RCC 7860 (cell line): ENCODE measurements at regions not wholly inside any gene's neighbourhood (a gene's known extent, or its start where the extent isn't known, plus 50 kb on each side); places are given as distances from the start of the nearest gene placed in this dataset.
A peak's percentile ranks its signal among the peaks of the same experiment; 100 is the strongest.
"Not testable (repeated sequence)": the region's sequence is repeated elsewhere in the genome, so short reads cannot be mapped to it uniquely, and the experiment has no call there.

Experiments
- DNase-seq: peaks from one replicate; pipeline ENCODE4 v3.0.0-alpha.2; 2015; ENCODE audit warnings: low spot score
- FAIRE-seq: peaks from 2 replicates; lab custom pipeline; 2012; peaks lifted over from hg19 to GRCh38; lab: Jason Lieb, UNC

DNA sequence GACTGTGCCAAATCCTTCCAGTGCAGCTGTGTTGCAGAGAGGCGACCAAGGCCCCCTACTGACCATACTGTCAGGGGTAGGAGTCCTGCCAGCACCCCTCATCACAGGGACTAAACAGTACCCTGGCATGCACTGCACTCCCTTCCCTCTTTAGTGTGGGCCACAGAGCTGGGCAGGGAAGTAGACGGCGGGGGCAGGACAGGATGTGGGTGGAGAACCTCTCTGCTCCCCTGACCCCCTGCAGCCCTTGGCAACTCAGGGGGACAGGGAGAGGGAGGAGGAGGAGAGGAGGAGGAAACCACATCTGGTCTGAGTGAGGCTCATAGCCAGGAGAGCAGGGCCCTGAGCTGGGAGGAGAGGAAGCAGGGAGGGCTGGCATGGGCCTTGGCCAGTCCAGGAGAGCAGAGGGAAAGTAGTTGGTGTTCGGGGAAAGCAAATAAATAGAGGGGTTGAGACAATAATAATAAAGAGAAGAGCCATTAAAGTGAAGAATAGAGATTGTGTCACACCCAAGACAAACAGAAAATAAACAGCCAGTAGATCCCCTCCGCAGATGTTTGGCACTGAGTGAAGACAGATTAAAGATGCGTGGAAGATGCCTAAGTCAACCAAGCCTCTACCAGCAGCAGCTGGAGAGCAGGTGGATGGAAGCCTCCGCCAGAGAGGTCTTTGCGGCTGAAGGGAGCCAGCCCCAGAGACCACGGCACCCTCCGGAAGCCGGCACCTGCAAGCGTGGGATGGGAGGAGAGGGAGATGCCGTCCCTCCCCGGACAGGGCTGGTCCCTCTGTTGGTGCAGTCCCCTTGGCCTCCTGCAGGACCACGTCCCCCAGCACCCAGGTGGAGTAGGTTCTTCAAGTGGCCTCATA lies 61.5 kb downstream of the RPUSD4 start:
- DNase-seq (no peak), FAIRE-seq (no peak)

DNA sequence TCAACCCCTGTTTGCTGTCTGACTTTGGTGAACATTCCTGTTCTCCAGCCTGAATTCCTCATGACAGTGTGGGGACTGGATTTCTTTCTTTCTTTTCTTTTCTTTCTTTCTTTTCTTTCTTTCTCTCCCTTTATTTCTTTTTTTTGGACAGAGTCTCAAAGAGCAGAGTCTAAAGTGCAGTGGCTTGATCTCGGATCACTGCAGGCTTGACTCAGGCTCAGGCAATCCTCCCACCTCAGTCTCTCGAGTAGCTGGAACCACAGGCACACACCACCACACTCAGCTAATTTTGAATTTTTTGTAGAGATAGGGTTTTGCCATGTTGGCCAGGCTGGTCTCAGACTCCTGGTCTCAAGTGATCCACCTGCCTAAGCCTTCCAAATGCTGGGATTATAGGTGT lies 63.1 kb downstream of the RPUSD4 start:
- DNase-seq (no peak), FAIRE-seq (no peak)

DNA sequence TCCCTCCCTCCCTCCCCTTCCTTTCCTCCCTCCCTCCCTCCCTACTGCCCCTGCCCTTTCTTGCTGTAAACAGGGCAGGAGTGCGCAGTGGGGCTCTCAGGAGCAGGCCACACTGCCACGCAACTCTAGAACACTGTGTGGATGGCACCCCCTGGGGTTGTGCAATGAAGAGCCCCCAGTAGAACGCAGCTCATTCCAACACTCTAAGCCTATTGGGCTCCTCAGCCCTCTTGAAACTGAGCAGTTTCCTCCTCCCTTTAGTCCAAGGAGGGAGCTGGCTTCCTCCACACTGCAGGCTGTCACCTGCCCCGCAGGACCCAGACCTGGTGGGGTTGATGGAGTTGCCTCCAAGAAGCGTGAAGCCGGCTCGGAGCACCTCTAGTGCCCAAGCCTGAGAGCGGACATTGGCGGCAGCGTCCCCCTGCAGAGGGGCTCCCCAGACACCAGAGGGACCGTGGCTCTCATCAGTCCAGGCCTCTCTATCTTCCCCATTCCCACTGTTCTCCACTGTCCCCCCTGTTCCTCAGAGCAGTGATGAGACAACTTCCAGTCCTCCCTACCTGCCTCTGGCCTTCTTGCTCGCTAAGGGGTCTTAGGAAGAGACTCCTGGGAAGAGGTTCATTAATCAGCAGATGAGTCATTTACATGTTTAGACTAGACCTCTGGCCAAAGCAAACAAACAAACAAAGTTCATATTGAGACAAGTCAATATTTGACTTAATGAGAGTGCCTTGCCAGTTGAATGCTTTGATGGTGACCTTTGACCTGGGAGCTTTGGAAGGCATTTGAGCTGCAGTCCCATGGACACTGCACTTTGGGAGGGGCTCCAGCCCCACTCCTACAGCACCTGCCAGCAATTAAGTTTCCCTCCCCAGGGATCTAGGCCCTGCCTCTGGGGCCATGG lies 64.0 kb downstream of the RPUSD4 start:
- FAIRE-seq = no peak
- no peak for DNase-seq

DNA sequence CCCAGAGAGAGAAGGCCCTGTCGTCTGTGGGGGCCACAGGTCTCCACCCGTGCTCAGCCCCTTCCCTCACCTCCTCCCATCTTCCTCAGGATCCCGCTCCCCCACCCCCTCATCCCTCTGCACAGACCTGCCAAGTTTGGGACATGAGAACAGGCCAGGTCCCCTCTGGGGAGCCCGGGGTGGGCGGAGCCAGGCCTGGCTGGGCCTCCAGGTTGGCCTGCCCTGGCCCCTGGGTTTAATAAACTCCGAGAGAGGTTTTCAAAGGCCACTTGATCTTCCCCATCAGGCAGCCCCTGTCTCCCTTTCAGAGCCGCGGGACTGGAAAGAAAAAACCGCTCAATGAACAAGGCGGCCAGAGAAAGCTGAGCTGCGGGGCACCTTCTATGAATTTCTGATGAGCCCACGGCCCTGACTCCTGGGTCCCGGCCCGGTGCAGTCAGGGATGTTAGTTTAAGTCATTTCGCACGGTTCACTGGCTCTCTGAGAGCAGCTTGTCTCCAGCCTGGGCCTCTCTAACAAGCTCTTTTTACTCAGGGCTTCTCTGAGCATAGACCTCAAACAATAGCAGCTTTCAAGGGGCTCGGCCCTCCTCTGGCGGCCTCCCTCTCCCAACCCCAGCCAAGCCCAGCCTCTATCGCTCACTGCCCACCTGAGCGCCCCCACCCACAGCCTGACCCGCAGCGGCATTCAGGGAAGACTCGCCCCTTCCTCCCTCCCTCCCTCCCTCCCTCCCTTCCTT lies 64.8 kb downstream of the RPUSD4 start:
- DNase-seq (peak; percentile 17), FAIRE-seq (peak; percentile 33)

DNA sequence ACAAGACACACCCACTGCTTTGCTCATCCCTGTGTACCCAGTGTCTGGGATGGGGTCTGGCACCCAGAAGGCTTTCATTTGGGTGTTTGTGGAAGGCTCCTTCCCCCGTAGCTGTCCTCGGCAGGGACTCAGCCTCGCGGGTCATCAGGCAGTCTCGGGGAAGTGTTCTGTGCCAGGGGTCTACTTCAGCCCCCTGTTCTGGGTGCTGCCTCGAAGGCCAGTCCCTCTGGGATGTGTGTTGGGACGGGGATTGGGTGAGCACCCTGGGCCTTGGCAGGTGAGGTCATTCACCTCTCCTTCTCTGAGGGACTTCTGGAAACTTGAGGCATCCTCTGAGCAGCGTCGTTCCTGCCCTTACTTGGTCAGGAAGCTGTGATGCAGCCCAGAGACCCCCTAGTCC lies 65.5 kb downstream of the RPUSD4 start:
- no peak for FAIRE-seq
- no peak for DNase-seq

DNA sequence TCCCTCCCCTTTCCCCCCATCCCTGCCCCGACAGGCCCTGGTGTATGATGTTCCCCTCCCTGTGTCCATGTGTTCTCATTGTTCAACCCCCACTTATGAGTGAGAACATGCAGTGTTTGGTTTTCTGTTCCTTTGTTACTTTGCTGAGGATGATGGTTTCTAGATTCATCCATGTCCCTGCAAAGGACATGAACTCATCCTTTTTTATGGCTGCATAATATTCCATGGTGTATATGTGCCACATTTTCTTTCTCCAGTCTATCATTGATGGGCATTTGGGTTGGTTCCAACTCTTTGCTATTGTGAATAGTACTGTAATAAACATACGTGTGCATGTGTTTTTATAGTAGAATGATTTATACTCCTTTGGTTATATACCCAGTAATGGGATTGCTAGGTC lies 68.0 kb downstream of the RPUSD4 start:
- FAIRE-seq, DNase-seq: not testable (repeated sequence)

DNA sequence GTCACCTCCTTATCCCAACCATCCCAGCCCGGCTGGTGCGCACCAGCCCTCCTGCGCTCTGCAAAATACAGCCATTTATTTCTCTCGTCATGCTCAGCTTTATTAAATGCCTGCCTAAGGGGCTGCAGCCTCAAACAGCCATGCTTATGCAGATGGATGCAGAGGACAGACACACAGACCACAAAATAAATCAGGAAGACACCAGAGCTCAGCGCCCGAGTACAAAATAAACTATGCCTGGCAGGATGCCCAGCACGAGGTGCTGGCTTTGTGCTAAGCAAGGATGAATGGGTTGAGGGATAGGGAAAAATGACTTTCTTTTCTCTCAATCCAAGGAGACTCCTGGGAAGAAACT lies 70.5 kb downstream of the RPUSD4 start:
- FAIRE-seq = peak; percentile 15
- DNase-seq = no peak

DNA sequence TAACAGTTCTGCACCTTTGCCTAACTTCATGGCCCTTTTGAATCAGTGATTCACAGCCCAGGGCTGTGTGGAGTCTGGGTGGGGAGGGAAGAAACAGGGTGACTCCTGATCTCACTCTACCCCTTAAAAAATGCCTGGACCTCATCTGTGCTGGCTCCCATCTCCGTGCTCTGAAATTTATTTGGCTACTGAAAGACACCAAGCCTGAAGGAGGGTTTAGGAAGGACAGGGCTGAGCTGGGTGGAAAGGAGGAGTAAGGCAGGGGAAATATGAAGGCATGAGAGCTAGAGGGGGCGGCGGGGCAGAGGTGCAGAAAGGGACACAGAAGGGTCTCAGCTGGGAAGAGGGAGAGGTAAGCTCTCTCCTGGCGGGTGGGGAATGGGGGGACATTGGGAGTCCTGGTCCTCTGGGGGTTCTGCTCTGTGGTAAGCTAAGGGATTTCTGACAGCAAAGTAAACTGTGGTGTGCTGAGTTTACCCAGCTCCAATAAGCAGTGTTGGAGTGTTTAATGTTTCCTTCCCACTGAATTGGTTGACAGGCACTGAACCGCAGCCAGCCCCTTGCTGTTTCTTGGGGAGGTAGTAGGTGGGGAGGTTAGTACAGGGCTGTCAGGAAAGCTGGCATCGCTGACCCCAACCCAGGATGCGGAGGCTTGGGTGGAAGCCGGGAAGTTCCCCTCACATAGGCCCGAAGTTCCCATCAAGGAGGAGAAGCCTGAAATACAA lies 71.1 kb downstream of the RPUSD4 start:
- FAIRE-seq = no peak
- no peak for DNase-seq

DNA sequence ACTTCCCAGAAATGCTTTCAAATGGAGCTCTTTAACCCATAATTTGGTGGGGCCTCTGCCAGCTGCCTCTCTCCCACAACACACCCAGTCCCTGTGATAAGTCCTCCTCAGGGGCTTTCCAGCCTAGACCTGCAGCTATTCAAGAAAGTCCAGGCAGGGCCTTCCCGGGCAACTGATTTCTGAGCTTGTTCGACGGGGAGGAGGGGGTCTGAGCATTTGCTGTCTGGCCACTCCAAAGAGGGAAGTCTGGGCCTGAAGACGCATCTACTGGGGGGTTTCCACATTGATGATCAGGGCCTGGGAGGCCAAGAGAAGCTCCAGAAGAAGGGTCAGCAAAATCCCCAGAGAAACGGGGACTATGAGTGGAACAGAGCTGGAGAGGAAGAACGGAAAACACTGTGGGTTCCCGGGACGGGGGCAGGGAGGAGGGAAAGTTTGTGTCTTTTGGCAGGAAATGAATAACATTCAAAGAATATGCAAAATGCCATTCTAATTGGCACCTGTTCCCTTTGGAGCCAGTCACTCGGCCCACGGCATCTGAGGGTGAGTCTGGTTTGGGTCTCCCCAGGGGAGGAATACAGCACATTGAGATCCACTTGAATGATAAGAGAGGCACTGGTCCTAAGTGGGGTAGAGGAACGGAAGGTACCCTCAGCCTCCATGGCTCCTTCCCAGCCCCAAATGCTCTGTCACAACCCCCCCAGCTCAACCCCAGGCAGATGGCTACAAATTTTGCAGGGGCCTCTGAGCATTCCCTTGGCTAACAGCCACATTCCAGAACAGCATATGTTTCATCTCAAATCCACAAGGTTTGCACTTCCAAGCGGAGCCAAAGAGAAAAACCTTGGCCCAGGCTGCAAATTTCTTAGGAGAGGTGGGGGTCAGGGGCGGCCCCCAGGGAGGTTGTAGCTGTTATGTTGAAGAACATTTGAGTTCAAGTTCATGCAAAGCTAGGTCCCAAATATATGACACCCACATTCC lies 72.0 kb downstream of the RPUSD4 start:
- DNase-seq = no peak

DNA sequence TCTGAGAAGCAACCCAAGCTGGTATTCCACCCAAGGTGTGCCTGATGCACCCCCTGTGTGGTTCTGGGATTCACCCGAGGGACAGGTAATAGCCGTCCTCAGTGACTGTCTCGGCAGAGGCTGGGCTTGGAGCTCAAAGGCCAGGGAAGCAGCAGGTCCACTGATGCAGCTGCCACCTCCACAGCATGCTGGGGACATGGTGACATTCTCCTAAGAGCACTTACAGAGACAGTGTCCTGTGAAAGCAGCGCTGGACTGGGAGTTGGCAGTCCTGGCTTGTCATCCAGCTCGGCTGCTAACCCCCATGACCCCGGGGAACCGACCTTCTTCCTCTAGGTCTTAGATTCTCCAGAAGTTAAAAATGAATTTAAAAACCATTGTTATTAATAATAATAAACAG lies 72.8 kb downstream of the RPUSD4 start:
- FAIRE-seq = no peak
- DNase-seq = no peak

More for the DNA sequence above, 72.0 kb downstream of the RPUSD4 start:
- FAIRE-seq = no peak

DNA sequence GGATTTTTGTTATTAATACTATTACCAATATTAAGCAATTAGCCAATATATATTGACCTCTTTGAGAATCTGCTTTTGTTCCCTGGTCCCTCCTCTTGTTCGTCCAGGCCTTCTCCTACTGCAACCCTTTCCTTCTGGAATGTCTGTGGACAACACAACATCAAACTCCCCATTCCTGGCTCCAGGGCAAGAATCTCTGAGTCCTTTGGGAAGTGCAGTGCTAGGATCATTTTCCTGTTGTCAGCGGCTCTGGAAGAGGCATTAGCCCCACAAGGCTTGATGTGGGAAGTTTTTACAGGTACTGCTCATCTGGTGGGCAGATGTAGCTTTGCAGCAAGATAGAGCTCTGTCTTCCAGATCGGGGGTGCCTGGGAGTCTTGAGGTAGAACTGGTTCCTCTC lies 74.3 kb downstream of the RPUSD4 start:
- FAIRE-seq = no peak
- no peak for DNase-seq

DNA sequence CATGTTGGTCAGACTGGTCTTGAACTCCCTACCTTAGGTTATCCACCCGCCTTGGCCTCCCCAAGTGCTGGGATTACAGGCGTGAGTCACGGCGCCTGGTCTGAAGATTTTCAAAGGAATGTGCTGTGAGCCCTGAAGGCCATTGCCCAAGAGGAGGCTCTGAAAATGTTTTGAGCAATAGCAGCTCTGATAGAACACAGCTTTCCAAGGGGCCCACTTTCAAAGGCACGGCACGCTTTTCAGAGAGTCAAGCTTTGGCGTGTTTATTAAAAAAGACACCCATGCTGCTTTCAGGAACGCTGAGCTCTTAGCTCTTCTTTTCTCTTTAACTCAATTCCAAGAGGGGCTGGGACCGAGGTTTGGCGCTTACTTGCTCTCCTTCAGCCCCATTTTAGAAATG lies 73.8 kb upstream of the CDON start:
- DNase-seq (no peak), FAIRE-seq (no peak)

DNA sequence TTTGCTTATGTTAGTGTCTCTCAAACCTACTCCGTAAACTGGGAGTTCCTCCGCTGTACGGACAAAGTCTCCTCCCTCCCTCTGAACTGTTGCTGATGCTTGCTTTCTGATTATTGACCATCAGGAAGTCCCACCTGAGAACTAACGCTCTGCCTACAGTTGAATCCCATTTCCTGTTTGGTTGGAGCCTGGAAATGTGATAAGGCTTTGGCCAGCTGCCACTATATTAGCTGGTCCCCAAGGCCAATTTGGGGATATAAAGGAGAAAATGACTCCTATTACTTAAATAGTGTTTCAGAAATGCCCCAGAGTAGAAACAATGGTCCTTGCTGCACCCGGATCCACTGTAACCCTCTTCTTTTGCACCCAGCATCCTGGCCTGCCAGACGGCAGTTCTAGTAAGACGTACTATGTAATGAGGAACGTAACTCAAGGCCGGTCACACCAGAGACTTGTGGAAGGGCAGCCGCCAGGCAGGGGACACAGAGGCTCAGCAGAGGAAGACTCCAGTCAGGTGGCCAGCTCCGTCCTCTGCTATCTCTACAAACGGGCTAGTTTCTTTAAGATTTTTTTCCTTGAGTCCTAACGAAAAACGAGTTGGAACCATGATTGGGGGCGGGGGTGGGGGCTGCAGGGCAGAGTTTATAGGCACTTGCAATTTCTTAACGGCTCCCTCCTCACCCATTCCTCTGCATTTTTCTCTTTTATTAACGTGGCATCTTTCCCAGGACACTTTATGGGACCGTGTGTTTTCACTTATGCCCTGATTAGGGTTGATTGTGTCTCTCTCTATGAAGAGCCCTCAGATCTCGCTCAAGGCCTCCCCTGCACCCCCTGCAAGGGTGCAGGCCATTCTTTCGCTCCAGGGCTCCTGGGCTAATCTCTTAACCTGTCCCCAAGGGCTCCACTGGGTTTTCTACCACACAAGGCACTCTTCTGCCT lies 72.8 kb upstream of the CDON start:
- FAIRE-seq (no peak), DNase-seq (no peak)

DNA sequence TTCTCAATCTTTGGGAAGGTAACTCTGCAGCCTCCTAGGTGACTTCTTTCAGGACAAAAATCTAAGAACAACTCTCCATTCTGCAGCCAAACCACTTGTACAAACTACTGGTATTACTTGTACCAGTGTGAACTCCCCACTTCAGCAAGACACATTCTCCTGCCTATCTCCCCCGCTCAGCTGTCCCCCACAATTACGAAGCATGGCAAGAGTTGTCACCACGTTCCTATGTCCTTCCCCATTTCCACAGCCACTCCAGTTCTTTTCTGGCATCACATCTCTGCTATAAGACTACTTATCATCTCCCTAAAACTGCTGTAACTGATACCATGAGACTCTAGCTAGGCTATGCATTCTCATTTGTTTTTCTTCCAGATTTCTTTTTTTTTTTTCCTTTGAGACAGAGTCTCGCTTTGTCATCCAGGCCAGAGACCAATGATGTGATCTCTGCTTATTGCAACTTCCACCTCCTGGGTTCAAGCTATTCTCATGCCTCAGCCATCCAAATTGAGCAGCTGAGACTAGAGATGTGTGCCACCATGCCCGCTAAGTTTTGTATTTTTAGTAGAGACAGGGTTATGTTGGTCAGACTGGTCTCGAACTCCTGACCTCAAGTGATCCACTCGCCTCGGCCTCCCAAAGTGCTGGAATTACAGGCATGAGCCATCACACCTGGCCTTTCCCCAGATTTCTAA lies 71.9 kb upstream of the CDON start:
- FAIRE-seq (no peak), DNase-seq (no peak)

DNA sequence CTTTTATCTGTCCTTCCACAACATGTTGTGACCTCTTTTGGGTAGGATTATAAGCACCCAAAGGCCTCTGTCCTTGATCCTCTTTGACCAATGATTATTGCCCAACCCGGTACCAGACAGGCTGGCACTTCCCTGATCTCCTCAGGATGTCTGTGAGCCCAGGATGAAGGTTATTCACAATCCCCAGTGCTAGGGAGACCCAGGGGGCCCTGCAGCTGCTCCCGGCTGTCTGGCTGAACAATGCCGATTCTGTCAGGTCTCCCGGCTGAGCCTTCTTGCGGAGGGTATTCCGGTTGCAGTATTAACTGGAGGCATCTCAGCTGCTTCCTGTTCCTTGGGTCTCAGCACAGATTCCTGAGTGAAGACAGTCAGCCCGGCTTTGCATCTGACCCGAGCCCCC lies 71.2 kb upstream of the CDON start:
- DNase-seq = no peak

DNA sequence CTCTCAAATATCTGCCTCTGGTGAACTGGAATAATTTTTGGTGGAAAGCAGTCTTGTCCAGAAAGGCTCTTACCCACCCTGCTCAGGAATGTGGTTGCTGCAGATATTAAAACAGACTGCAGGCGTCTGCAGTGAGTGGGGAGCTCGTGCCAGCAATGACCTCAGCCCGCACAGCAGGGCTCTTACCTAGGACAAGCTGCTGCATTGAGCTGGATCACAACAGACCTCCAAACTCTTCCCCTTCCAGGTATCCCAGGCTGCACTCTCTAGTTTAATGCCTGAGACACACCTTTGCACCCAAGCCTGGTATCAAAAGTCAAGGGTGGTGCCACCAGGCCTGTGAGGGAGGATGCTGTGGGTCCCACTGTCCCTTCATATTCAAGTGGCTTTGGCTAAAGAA lies 69.7 kb upstream of the CDON start:
- no peak for FAIRE-seq

More for the DNA sequence above, 71.2 kb upstream of the CDON start:
- FAIRE-seq = no peak

DNA sequence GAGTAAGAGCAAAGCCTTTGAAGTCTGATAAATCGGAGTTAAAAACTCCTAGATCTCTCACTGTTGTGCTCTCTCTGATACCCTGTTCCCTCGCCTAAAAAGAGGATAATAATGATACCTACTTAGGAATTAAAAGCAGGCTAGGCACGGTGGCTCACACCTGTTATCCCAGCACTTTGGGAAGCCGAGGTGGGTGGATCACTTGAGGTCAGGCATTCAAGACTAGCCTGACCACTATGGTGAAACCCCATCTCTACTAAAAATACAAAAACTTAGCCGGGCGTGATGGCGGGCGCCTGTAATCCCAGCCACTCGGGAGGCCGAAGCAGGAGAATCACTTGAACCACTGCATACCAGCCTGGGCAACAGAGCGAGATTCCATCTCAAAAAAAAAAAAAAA lies 68.1 kb upstream of the CDON start:
- FAIRE-seq, DNase-seq: not testable (repeated sequence)

More for the DNA sequence above, 69.7 kb upstream of the CDON start:
- DNase-seq = peak; percentile 13
